ENCODE measurements at regions not wholly inside any gene's neighbourhood (a gene's known extent, or its start where the extent isn't known, plus 50 kb on each side); places are given as distances from the start of the nearest gene placed in this dataset.

DNA sequence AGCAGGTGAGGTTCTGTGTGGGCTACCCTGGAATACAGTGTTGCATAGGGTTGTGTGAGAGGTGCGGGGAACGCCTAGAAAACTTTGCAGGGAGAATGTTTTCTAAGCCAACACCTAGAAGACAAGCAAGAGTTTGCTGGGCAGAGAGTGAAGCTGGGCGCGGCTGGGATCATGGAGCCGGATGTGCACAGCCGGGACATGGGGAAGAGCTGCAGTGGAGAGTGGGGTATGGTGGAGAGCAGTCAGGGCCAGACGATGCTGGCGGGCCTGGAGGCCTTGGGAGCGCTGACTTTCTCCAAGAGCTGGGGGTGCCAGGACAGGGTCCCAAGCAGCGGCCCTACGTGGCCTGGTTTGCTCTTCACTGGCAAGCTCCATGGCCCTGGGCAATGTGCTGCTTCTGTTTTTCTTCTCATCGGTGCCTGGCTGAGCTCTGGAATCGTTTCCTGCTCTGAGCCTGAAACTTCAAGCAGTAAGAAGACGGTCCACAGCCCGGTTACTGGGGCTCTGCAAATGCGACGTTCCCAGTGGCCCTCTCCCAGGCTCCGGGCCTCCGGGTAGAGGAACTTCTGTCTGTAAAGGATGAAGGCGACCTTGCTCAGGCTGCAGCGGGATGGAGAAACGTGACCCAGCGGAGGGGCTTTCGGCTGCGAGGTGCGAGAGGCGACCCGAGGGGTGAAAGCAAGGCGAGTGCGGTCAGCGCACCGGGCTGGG lies 51.9 kb upstream of the CD34 start:
- TF ChIP-seq, protein P1, sequence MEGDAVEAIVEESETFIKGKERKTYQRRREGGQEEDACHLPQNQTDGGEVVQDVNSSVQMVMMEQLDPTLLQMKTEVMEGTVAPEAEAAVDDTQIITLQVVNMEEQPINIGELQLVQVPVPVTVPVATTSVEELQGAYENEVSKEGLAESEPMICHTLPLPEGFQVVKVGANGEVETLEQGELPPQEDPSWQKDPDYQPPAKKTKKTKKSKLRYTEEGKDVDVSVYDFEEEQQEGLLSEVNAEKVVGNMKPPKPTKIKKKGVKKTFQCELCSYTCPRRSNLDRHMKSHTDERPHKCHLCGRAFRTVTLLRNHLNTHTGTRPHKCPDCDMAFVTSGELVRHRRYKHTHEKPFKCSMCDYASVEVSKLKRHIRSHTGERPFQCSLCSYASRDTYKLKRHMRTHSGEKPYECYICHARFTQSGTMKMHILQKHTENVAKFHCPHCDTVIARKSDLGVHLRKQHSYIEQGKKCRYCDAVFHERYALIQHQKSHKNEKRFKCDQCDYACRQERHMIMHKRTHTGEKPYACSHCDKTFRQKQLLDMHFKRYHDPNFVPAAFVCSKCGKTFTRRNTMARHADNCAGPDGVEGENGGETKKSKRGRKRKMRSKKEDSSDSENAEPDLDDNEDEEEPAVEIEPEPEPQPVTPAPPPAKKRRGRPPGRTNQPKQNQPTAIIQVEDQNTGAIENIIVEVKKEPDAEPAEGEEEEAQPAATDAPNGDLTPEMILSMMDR (IDR thresholded peaks at IDR 0.05), result no peak
- TF ChIP-seq EZH2phosphoT487 (IDR thresholded peaks at IDR 0.05), result no peak

All from neural progenitor cell (in vitro differentiated cells).